Stimulated activated CD8-positive, alpha-beta memory T cell treated with anti-CD3 and anti-CD28 coated beads, Interleukin-2, amount 100 ng/mL, for 48 hours (primary cell): ENCODE measurements at regions not wholly inside any gene's neighbourhood (a gene's known extent, or its start where the extent isn't known, plus 50 kb on each side); places are given as distances from the start of the nearest gene placed in this dataset.
"Not testable (repeated sequence)": the region's sequence is repeated elsewhere in the genome, so short reads cannot be mapped to it uniquely, and the experiment has no call there.

Experiments used
- DNase-seq, 2 donors: peaks; one replicate each; pipeline ENCODE4 v3.0.0-alpha.2; 2020; ENCODE audit warnings: low read depth in 2 of 2

- no peak for DNase-seq
These were observed 92.5 kb upstream of the KCNE2 start for GRCh38 chr21:34271189-34271851.

- DNase-seq, result no peak
These were observed 91.5 kb upstream of the KCNE2 start for GRCh38 chr21:34272321-34272720.

GRCh38 chr21:34274001-34274400 is 89.8 kb upstream of the KCNE2 start:
- no peak for DNase-seq

- peak in 1 of 2 donors; percentile 17 for DNase-seq
These were observed 86.9 kb upstream of the KCNE2 start for GRCh38 chr21:34276711-34277425.

GRCh38 chr21:34278451-34278850 is 85.4 kb upstream of the KCNE2 start:
- DNase-seq, result no peak

GRCh38 chr21:34279285-34279684 is 84.5 kb upstream of the KCNE2 start:
- no peak for DNase-seq

GRCh38 chr21:34279883-34280282 is 83.9 kb upstream of the KCNE2 start:
- no peak for DNase-seq

GRCh38 chr21:34280389-34280795 is 83.4 kb upstream of the KCNE2 start:
- no peak for DNase-seq

GRCh38 chr21:34280959-34281358 is 82.8 kb upstream of the KCNE2 start:
- DNase-seq, result no peak

- no peak for DNase-seq
These were observed 81.6 kb upstream of the KCNE2 start for GRCh38 chr21:34282223-34282622.

GRCh38 chr21:34284666-34285065 is 79.1 kb upstream of the KCNE2 start:
- no peak for DNase-seq

- DNase-seq, result not testable (repeated sequence)
These were observed 75.8 kb upstream of the KCNE2 start for GRCh38 chr21:34288042-34288441.

- no peak for DNase-seq
These were observed 74.0 kb upstream of the KCNE2 start for GRCh38 chr21:34289856-34290255.

GRCh38 chr21:34296878-34297277 is 66.9 kb upstream of the KCNE2 start:
- DNase-seq, result no peak

- DNase-seq, result no peak
These were observed 65.2 kb upstream of the KCNE2 start for GRCh38 chr21:34298534-34299167.

- no peak for DNase-seq
These were observed 64.7 kb upstream of the KCNE2 start for GRCh38 chr21:34299168-34299539.

GRCh38 chr21:34302521-34302920 is 61.3 kb upstream of the KCNE2 start:
- no peak for DNase-seq

GRCh38 chr21:34305605-34306604 is 57.9 kb upstream of the KCNE2 start:
- no peak for DNase-seq

- no peak for DNase-seq
These were observed 55.7 kb upstream of the KCNE2 start for GRCh38 chr21:34307991-34308532.

GRCh38 chr21:34311561-34312330 is 52.1 kb upstream of the KCNE2 start:
- no peak for DNase-seq

- DNase-seq, result no peak
These were observed 50.7 kb upstream of the KCNE2 start for GRCh38 chr21:34313116-34313515.
